ENCODE measurements at regions not wholly inside any gene's neighbourhood (a gene's known extent, or its start where the extent isn't known, plus 50 kb on each side); places are given as distances from the start of the nearest gene placed in this dataset.

DNA sequence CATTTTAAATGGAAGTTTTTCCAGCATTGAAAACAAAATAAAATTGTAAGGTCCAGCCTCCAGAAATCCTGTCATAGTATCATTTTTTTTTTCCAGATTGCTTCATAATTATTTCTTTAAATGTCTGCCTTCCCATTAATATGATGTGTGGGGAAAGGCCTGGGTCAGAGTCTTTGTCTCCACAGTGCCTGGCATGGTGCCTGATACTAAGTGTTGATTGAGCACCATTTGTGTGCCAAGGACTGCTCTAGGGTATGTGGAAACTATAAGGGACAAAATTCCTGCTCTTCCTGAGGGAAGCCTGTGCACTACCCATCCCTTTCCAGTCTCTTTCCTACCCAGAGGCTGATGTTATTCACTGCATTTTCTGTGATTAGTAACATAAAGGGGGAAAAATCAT is 53.1 kb upstream of the BEND4 start:
- POLR2A ChIA-PET, result no interaction called here
- Mint-ChIP-seq H3K4me1 (no peaks in the 10 kb centered on the region), H3K9me3 (no peaks in the 10 kb centered on the region)

DNA sequence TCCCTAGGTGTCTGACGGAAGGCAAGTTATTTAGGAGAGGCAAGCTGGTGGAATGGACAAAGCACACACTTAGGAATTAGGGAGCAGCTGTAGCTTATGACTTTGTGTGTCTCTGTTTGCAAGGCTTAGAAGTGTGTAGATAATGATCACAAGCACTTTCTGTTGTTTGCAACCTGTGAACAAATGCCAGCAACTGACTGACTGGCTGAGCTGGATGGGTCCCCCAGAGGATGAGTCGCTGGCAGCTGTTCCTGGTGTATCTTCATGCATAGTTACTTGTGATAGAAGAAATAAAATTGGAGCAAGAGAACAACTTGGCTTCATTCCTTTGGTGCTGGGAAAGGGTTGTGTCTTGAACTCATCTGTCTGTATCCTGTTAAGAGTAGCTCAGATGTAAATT is 64.2 kb upstream of the BEND4 start:
- 0 out of 2 replicates have a peak, but pooled peaks cover 3% of the 10 kb centered on the region for H3K9me3 Mint-ChIP-seq
- no peak for DNase-seq (ENCODE audit: low spot score)
- no peak overlapping the region for H3K27ac Mint-ChIP-seq
- POLR2A ChIA-PET, result no interaction called here
- ATAC-seq, result no peak
- H3K4me3 Mint-ChIP-seq, result no peak overlapping the region
- H3K27me3 Mint-ChIP-seq (ENCODE audit: low read depth), result no peaks in the 10 kb centered on the region; the same call in 1 of the 2 replicates
- H3K4me1 Mint-ChIP-seq, result no peaks in the 10 kb centered on the region
- CTCF ChIA-PET, result no interaction called here
- no peaks in the 10 kb centered on the region for H3K36me3 Mint-ChIP-seq
- no peak for TF ChIP-seq NFE2L1 (CRISPR knock-in tag; IDR thresholded peaks at IDR 0.05)
- no peak for TF ChIP-seq IRF2 (CRISPR knock-in tag; IDR thresholded peaks at IDR 0.05; ENCODE audit: borderline replicate concordance, low read depth)
- no peak for TF ChIP-seq JAZF1 (CRISPR knock-in tag; IDR thresholded peaks at IDR 0.05)
- no peak for TF ChIP-seq ZNF232 (CRISPR knock-in tag; IDR thresholded peaks at IDR 0.05)
- TF ChIP-seq ATF6 (CRISPR knock-in tag; IDR thresholded peaks at IDR 0.05), result no peak
- TF ChIP-seq RORB (CRISPR knock-in tag; IDR thresholded peaks at IDR 0.05), result no peak
- TF ChIP-seq OVOL2 (CRISPR knock-in tag; IDR thresholded peaks at IDR 0.05; ENCODE audit: borderline replicate concordance), result no peak
- no peak for TF ChIP-seq MYBL2 (CRISPR knock-in tag; IDR thresholded peaks at IDR 0.05)
- TF ChIP-seq USF2 (CRISPR knock-in tag; IDR thresholded peaks at IDR 0.05), result no peak
- TF ChIP-seq TP53 (CRISPR knock-in tag; IDR thresholded peaks at IDR 0.05), result no peak
- TF ChIP-seq SP1 (CRISPR knock-in tag; conservative IDR thresholded peaks at IDR 0.05), result no peak

More for the DNA sequence above, 53.1 kb upstream of the BEND4 start:
- DNase-seq (ENCODE audit: low spot score) (no peak), ATAC-seq (no peak)
- H3K4me3 Mint-ChIP-seq, result no peak overlapping the region
- CTCF ChIA-PET, result no interaction called here
- no peak for TF ChIP-seq E2F4 (CRISPR knock-in tag; IDR thresholded peaks at IDR 0.05; ENCODE audit: borderline replicate concordance, low read depth)
- TF ChIP-seq, protein P1, sequence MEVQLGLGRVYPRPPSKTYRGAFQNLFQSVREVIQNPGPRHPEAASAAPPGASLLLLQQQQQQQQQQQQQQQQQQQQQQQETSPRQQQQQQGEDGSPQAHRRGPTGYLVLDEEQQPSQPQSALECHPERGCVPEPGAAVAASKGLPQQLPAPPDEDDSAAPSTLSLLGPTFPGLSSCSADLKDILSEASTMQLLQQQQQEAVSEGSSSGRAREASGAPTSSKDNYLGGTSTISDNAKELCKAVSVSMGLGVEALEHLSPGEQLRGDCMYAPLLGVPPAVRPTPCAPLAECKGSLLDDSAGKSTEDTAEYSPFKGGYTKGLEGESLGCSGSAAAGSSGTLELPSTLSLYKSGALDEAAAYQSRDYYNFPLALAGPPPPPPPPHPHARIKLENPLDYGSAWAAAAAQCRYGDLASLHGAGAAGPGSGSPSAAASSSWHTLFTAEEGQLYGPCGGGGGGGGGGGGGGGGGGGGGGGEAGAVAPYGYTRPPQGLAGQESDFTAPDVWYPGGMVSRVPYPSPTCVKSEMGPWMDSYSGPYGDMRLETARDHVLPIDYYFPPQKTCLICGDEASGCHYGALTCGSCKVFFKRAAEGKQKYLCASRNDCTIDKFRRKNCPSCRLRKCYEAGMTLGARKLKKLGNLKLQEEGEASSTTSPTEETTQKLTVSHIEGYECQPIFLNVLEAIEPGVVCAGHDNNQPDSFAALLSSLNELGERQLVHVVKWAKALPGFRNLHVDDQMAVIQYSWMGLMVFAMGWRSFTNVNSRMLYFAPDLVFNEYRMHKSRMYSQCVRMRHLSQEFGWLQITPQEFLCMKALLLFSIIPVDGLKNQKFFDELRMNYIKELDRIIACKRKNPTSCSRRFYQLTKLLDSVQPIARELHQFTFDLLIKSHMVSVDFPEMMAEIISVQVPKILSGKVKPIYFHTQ (CRISPR knock-in tag; IDR thresholded peaks at IDR 0.05), result no peak
- TF ChIP-seq, protein P2, sequence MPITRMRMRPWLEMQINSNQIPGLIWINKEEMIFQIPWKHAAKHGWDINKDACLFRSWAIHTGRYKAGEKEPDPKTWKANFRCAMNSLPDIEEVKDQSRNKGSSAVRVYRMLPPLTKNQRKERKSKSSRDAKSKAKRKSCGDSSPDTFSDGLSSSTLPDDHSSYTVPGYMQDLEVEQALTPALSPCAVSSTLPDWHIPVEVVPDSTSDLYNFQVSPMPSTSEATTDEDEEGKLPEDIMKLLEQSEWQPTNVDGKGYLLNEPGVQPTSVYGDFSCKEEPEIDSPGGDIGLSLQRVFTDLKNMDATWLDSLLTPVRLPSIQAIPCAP (CRISPR knock-in tag; IDR thresholded peaks at IDR 0.05), result no peak
- TF ChIP-seq ZNF232 (CRISPR knock-in tag; IDR thresholded peaks at IDR 0.05), result no peak
- no peak for TF ChIP-seq ZNF281 (CRISPR knock-in tag; IDR thresholded peaks at IDR 0.05)
- no peak for TF ChIP-seq SP1 (CRISPR knock-in tag; conservative IDR thresholded peaks at IDR 0.05)
- no peak for TF ChIP-seq OVOL2 (CRISPR knock-in tag; IDR thresholded peaks at IDR 0.05; ENCODE audit: borderline replicate concordance)
- TF ChIP-seq TP53 (CRISPR knock-in tag; IDR thresholded peaks at IDR 0.05), result no peak
- no peak for TF ChIP-seq GRHL2 (CRISPR knock-in tag; IDR thresholded peaks at IDR 0.05; ENCODE audit: insufficient replicate concordance, severe bottlenecking)
- no peak for TF ChIP-seq MLX (CRISPR knock-in tag; IDR thresholded peaks at IDR 0.05)
- TF ChIP-seq RELA (CRISPR knock-in tag; IDR thresholded peaks at IDR 0.05; ENCODE audit: borderline replicate concordance), result no peak
- no peak for TF ChIP-seq SMAD3 (CRISPR knock-in tag; IDR thresholded peaks at IDR 0.05; ENCODE audit: borderline replicate concordance)
- TF ChIP-seq ZNF121 (CRISPR knock-in tag; IDR thresholded peaks at IDR 0.05), result no peak
- no peaks in the 10 kb centered on the region for H3K27me3 Mint-ChIP-seq (ENCODE audit: low read depth)
- no peaks in the 10 kb centered on the region for H3K36me3 Mint-ChIP-seq
- H3K27ac Mint-ChIP-seq, result no peak overlapping the region

Data from WTC11 (cell line).